HG02885 (cell line): ENCODE measurements at regions not wholly inside any gene's neighbourhood (a gene's known extent, or its start where the extent isn't known, plus 50 kb on each side); places are given as distances from the start of the nearest gene placed in this dataset.

Experiments used
- ATAC-seq: cut with Tn5 transposase; IDR thresholded peaks from one replicate; pipeline ENCODE4 v1.9.1; 2021; ENCODE audit warnings: mild to moderate bottlenecking; ENCODE audit not compliant: unreplicated experiment, poor library complexity

DNA sequence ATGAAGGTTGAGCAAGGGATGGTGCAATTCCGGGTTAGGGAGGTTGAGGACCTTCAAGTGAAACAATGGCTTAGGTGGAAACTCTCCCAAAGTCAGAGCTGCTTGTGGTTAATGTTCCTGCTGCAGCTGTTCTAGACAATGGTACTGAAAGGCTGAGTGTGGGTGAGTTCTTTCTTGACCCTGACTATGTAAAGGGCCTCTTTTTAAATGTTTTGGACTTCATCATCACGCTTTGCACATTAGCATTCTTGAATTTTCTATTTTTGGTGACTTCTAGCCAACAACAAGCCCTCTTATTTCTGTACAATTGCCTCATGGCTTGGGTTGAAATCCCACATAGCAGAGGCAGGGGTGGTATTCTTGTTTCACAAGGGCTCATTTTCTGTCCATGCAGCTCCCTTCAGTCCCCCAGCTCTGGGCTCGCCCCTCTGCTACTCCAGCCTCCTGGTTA lies 136.3 kb upstream of the ANKRD55 start:
- no peak for ATAC-seq

DNA sequence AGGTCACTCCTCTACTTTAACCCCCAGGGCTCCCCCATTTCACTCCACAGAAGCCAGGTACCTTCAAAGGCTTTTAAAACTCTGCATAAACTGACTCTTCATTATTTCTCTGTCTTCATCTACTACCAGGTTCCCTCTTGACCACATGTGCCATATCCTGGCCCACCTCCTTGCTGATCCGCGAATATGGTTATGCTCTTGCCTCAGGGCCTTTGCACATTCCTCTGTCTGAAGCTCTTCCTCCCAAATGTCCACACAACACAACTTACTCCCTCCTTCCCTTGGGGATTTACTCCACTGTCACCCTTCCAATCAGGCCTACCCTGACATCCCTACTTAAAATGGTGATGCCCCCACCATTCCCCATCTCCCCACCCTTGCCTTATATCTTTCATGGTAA lies 134.6 kb upstream of the ANKRD55 start:
- no peak for ATAC-seq

DNA sequence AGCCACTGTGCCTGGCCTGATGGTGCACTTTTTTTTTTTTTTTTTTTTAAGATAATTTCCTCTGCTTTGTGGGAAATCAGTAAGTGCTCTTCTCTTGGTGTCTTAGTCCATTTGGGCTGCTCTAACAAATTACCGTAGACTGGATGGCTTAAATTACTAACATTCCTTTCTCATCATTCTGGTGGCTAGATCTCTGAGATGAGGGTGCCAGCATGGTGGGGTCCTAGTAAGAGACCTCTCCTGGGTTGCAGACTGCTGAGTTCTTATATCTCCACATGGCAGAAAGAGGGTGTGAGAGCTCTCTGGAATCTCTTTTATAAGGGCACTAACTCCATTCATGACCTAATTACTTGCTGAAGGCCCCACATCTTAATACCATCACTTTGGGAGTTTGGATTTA lies 133.9 kb upstream of the ANKRD55 start:
- no peak for ATAC-seq

DNA sequence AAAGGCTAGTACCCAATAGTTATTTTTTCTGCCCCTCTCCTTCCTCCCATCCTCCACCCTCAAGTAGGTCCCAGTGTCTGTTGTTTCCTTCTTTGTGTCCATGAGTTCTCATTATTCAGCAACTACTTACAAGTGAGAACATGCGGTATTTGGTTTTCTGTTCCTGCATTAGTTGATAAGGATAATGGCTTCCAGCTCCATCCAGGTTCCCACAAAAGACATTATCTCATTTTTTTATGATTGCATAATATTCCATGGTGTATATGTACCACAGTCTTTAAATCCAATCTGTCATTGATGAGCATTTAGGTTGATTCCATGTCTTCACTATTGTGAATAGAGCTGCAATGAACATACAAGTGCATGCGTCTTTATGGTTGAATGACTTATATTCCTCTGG lies 128.3 kb upstream of the ANKRD55 start:
- ATAC-seq = no peak

DNA sequence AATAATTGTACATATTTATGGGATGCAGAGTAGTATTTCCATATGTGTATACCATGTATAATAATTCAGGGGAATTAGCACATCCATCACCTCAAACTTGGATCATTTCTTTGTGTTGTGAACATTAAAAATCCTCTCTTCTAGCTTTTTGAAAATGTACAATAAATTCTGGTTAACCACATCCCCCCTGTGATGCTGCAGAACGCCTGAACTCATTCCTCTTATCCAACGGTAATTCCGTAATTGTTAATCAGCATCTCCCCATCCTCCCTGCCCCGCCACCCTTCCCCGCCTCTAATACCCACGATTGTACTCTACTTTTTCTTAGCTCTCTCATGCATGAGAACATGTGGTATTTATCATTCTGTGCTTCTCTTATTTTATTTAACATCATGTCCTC lies 127.7 kb upstream of the ANKRD55 start:
- no peak for ATAC-seq

DNA sequence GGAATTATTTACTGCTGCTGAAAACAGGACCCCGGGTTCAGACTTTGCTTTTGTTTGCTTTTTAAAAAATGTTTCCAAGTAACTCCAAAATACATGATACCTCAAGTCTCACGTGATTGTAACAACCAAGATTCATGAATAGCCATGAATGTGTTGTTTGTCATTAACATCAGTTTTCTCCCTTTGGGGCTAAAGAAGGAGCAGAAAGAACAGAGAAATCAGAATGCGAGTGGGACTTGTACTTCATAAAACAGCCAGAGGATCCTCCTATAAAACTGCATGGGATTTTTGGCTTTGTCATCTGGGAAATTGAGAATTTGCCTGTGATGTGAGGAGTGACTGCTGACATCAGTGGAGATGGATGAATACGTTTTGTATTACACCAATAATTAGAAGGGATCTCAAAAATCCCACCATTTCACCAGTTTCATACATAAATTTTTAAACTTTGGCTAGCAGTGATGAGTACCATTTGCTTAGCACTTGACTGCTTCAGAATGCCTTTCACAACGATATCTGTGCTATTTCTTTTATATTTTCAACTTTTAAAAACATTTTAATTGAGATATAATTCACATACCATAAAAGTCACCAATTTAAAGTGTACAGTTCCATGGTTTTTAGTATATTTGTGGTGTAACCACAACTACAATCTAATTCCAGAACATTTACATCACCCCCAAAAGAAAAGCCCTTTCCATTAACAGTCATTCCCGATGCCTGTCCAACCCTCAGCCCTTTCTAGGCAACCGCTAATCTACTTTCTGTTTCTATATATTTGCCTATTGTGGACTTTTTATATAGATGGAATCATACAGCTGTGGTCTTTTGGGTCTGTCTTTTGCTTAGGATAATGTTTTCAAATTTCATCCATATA lies 126.9 kb upstream of the ANKRD55 start:
- ATAC-seq = no peak

DNA sequence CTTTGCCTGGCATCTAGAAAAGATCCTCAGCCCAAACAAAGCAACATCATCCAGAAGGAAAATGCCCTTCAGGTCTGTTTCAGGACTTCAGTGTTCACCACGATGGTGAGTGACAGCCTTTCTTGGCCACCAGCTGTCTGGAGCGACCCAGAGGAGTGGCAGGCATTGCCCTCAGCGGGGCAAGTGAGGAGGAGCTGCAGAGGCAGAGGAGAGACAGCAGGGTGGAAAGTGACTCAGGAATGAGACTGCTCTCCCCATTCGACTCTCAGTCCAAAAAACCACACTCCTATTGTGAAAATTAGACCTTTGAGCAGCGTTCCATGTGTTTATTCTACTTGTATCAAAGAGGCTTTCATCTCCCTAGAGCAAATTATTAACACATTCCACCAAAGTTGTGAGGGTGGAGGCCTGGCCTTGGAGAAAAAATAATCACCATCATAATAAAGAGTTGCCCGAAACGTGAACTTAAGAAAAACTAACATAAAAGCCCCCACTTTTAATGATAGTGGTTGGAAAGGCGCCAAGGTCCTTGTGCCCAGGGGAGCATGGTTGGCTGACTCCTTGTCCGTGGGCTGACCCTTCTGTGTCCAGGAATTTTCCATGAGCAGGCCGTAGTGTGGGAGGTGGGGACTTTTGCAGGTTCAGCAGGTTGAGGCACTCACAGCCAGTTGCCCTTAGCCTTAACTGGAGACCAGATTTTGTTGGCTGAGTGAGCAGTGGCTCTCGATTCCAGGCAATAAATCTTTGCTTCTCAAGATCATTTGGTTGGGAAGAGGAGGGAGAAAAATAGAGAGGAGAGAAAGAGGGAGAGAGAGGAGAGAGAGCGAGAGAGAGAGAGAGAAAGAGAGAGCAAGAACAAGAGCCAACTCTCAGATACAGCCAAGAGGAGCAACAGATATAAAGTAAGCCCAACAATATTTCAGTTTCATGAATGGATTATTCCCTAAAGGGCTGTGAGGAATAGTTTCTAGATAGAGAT lies 125.9 kb upstream of the ANKRD55 start:
- ATAC-seq = no peak

DNA sequence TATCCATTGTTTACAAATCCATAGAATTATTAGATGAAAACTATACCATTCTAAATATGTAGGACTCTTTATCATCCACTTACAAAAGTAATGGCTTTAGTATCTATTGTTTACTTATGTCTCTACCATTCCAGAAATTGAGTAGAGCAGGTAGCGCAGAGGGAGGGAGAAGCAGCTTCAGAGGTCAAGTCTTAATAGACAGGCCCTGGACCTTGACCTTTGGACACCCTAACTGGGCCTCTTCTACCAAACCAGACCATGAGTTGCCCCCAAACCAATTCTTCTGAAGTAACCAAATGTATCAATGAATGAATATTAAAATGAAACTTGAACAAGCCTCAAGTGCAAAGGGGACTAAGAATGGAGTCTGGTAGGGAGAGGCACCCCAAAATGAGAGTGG lies 124.9 kb upstream of the ANKRD55 start:
- no peak for ATAC-seq

DNA sequence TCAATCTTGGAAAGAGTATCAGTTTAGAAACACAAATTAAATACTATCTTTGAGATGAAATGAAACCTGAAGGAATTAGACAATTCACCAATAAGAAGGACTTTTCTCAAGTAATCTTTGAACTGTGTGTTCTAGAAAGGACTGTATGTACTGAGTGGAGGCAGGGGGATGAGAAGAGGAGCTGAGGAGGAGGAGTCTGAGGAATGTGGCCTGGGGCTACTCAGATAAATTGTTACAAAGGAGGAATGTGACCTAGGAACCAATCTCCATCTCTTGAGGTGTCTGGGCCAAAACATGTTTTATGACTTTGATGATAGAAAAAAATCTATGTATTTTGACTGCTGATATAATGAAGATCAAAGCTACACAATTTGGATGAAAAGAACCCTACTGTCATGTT lies 124.3 kb upstream of the ANKRD55 start:
- no peak for ATAC-seq

DNA sequence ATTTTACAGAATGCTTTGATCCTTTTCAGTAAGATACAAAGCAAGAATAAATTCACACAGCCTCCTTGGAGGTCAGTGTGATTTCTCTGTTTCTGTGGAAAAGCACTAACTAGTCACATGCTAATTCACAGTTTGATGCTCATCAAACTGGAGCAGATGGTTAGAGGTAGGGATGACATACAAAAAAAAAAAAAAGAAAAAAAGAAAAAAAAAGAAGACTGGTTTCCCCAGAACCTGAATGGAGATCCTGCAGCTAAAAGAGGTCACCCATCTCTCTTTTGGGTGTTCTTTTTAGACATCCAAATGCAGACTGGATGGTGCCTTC lies 123.7 kb upstream of the ANKRD55 start:
- ATAC-seq = no peak

DNA sequence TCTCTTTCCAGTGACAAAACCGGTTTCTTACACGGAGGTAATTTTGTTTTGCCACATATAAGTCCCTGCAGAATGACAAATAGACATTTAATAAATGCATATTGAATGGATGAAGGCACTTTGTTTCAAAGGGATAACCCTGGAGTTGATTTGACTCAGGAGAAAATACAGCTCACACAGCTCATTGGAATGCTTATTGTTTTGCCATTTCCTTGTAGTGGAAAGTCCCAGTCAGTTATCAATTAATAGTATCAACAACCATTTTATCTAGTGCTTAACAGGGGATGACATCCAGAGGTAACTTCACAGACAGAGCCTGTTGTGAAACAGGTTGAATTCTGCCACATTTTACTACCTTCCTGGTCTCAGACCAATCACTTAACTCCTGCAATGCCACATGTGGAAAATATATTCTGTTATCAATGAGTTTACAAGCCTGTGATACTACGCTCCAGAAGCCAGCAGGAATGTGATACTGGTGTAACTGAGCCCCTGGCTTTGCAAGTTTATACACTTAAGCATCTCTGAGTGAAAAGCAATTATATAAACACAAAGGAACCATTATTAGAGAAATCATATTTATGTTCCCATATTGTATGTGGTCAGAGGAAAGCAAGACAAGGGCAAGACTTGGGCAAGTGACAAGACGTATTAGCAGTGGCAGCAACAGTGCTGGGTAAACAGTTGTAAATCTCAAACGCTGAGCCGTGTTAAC lies 123.1 kb upstream of the ANKRD55 start:
- ATAC-seq = no peak

DNA sequence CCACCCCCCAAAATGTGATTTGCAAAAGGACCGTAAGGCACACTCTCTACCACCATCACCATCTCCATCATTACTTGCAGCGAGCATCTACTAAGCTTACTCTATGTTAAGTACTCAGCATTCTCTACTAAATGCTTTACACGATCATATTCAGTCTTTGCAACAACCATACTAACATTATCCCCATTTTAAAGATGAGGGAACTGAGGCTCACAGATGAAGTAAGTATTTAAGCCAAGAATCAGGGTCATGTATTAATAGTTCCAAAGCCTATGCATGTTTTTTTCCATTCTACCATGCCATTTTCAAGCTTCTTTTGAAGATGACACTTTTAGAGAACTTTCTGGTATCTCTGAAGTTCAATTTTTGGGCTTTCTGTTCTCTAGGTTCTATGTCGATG lies 121.7 kb upstream of the ANKRD55 start:
- ATAC-seq = no peak

DNA sequence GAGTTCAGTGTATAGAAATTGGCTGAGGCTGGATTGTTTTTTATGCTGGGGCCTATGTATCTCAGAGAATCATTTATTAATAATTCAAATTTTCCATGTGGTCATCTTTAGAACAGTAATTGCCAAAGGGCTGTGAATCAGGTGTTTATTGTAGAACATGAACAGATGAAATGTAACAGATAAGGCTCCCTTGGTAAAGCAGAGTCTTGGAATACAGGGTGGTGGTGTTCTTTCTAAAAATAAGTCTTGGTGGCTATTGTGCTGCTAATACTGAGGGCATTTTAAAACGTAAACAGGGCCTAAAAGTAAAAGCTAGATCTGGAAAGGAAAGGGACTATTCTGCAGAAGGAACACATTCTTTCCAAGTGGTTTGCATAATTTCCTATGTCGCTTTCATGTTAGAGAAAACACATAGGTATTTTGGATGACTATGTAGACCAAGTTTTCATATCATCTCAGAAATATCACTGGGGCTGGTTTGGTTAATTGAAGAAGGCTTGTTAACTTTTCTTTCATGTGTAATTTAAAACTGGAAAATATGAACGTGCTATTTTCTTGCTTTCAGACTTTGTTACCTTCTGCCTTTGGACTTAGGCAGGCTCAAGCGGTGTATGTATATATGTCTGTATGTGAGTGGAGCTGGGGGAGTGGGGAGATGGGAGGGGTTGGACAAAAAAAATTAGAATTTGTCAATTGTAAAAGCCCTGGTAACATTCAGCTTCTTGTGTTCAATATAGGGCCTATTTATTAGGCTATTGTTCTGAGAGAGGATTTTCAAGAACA lies 119.9 kb upstream of the ANKRD55 start:
- ATAC-seq = no peak

DNA sequence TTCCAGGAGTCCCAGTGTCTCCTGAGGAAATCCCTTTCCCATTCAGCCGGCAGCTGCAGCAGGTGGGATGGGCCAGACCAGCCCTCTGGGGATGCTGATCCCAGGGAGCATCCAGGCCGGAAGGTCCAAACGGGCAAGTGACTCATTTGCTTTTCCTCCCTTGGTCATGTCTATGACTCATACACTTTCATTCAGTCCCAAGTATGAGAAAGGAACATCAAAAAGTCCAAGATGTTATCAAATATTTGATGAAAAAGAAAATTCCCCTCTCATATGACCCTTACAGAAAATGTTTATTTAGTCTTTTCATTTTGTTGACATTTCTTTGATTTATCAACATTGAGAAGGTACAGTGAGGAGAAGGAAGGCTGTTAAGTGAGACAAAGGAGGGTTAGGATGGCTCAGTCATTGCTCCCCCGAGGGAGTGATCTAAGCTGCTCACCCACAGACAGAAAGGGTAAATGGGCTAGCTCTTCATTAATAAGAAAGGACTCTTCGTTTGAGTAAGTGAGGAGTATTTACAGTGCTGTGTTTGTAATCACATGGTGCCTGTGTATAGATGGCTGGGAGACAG lies 117.6 kb upstream of the ANKRD55 start:
- no peak for ATAC-seq

DNA sequence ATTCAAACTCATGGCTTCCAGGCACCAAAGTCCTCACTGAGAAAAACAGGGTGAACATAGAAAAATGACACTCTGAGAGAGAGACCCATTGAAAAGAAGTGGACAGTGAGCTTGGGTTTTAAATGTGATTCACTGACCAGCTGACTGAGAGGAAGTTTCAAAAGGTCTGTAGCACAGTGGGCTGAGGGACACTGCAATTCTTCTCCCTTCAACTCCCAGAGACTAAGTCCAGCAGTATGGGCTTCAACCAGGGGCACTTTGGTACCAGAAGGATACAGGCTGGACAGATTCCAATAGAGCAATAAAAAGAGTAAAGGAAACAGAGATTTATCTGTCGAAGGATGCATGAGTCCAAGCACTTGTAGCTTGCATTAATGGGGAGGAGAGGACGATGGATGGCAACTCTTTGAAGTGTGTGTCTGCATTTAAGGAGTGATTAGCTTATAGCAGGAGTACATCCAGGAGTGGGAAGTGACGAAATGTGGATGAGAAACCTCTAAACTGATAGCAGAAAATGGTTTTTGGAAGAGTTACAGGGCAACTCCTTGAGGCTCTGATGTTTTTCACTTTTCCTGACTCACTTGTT lies 117.0 kb upstream of the ANKRD55 start:
- no peak for ATAC-seq

DNA sequence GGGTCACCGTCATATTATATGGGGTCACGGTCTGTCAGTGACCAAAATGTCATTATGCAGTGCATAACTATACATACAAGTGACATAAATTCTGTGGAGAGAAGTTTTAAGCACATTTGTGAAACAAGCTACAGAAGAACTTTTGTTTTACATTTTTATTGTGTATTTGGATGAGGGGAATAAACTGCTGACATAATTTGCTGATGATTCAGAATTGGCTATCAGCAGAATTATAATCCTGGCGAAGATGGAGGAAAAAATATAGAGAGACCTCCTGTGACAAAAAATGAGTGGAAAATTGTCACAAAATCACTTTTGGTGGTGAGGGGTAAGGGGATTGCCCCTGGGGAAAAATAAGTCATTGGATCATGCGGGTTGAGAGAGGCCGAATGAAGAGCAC lies 116.3 kb upstream of the ANKRD55 start:
- no peak for ATAC-seq

DNA sequence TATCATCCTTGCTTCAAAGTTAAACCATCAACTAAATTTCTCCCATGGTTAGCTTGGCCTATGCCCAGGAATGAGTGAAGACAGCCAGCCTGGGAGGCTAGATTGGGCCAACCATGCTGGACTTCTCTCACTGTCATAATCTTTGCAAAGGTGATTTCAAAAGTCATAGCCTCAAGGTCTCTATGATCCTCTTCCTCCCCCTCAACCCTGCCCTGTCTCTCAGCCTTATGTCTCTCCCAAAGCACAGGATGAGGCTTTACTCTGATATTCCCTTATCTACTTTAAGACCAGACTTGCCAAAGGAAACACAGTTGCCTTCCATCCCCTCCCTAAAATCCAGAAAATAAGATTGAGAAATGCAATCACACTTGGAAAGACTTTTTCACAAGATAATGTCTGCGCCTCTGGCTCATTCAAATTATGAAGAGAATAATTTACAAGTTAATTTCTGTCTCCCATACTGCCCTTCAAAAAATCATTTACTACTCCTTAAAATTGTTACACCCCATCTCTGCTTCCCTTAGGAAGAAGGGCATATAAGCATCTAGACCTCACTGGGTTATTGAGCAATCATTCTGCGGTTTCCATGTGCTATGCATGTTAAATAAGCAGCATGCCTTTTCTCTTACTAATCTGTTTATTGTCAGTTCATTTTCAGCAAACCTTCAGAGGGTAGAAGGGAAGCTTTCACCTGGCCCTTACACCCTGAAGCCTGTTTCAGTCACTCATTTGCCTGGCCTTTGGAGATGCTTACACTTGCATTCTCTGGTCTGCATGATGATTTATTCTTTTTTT lies 113.8 kb upstream of the ANKRD55 start:
- ATAC-seq = no peak

DNA sequence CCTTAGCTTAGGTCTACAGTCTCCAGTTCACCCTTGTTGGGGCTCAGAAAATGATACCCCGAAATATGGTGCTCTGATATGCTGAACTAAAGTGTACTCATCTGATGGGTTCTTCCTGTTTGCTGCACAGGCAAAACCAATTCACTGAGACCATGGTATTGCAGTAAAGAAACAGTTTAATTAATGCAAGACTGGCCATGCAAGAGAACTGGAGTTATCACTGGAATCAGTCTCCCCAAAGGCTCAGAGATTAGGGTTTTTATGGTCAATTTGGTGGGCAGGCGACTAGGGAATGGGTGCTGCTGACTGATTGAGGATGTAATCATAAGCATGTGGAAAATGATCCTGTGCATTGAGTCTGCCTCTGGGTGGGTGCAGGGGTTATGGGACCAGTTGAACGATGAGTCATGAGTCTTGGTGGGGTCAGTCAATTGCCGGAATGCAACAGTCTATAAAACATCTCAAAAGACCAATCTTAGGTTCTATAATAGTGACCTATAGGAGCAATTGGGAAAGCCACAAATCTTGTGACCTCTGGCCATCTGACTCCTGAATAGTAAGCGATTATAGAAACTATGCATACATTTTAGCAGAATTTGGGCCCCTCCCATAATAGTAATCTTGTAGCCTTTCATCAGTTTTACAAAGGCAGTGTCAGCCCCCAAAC lies 113.0 kb upstream of the ANKRD55 start:
- no peak for ATAC-seq
